Parathyroid adenoma (tissue), 2 donors: ENCODE measurements at regions not wholly inside any gene's neighbourhood (a gene's known extent, or its start where the extent isn't known, plus 50 kb on each side); places are given as distances from the start of the nearest gene placed in this dataset.

ENCODE experiments used
- H2AFZ ChIP-seq: fragments of 300-600 bp; sonication (generic); one replicate; pipeline ENCODE4 v1.7.0; 2017; ENCODE audit warnings: antibody characterized with exemption, mild to moderate bottlenecking
- H3K27ac ChIP-seq: fragments of 300-600 bp; sonication (generic); one replicate; pipeline ENCODE4 v1.7.0; 2017
- H3K27me3 ChIP-seq: fragments of 300-600 bp; sonication (generic); one replicate; pipeline ENCODE4 v1.7.0; 2017; ENCODE audit warnings: low read length; ENCODE audit not compliant: control insufficient read depth, insufficient read depth
- H3K36me3 ChIP-seq: fragments of 300-600 bp; sonication (generic); one replicate; pipeline ENCODE4 v1.7.0; 2017; ENCODE audit warnings: low read length; ENCODE audit not compliant: control insufficient read depth, insufficient read depth
- H3K4me1 ChIP-seq: fragments of 300-600 bp; sonication (generic); one replicate; pipeline ENCODE4 v1.7.0; 2017; ENCODE audit warnings: control low read depth
- H3K4me2 ChIP-seq: fragments of 300-600 bp; sonication (generic); one replicate; pipeline ENCODE4 v1.7.0; 2017; ENCODE audit warnings: low read length
- H3K4me3 ChIP-seq: fragments of 300-600 bp; sonication (generic); one replicate; pipeline ENCODE4 v1.7.0; 2017; ENCODE audit warnings: low read depth, low read length
- H3K79me2 ChIP-seq: fragments of 300-600 bp; sonication (generic); one replicate; pipeline ENCODE4 v1.7.0; 2017; ENCODE audit warnings: control low read depth
- H3K9ac ChIP-seq: fragments of 300-600 bp; sonication (generic); one replicate; pipeline ENCODE4 v1.7.0; 2017; ENCODE audit warnings: mild to moderate bottlenecking
- H3K9me3 ChIP-seq: fragments of 300-600 bp; sonication (generic); one replicate; pipeline ENCODE4 v1.7.0; 2017; ENCODE audit warnings: low read length; ENCODE audit not compliant: control insufficient read depth
- TF ChIP-seq, protein P1 (sequence below): fragments of 300-600 bp; sonication (generic); IDR thresholded peaks from one replicate; pipeline ENCODE4 v1.7.0; 2017; ENCODE audit warnings: antibody characterized with exemption, mild to moderate bottlenecking
- donor health status: primary hyperparathyroidism.

GRCh38 chr1:29517251-29518086 is 281.1 kb downstream of the PTPRU start:
- Histone ChIP-seq H2AFZ (no peak overlapping the region), H3K79me2 (no peaks in the 10 kb centered on the region), H3K4me3 (no peak overlapping the region)

GRCh38 chr1:29516063-29516820 is 279.9 kb downstream of the PTPRU start:
- peaks cover 4% of the 10 kb centered on the region for H3K4me1 ChIP-seq
- H3K4me2 ChIP-seq = no peak overlapping the region
- H3K9ac ChIP-seq = no peak overlapping the region
- H3K79me2 ChIP-seq = no peaks in the 10 kb centered on the region
- H3K4me3 ChIP-seq = no peak overlapping the region
- no peak overlapping the region for H3K27ac ChIP-seq
- no peak overlapping the region for H2AFZ ChIP-seq
- H3K27me3 ChIP-seq = no peaks in the 10 kb centered on the region
- no peaks in the 10 kb centered on the region for H3K9me3 ChIP-seq
- TF ChIP-seq, protein P1, sequence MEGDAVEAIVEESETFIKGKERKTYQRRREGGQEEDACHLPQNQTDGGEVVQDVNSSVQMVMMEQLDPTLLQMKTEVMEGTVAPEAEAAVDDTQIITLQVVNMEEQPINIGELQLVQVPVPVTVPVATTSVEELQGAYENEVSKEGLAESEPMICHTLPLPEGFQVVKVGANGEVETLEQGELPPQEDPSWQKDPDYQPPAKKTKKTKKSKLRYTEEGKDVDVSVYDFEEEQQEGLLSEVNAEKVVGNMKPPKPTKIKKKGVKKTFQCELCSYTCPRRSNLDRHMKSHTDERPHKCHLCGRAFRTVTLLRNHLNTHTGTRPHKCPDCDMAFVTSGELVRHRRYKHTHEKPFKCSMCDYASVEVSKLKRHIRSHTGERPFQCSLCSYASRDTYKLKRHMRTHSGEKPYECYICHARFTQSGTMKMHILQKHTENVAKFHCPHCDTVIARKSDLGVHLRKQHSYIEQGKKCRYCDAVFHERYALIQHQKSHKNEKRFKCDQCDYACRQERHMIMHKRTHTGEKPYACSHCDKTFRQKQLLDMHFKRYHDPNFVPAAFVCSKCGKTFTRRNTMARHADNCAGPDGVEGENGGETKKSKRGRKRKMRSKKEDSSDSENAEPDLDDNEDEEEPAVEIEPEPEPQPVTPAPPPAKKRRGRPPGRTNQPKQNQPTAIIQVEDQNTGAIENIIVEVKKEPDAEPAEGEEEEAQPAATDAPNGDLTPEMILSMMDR = no peak
- no peaks in the 10 kb centered on the region for H3K36me3 ChIP-seq

More at GRCh38 chr1:29517251-29518086, 281.1 kb downstream of the PTPRU start:
- no peak overlapping the region for H3K9ac ChIP-seq
- H3K4me2 ChIP-seq = no peak overlapping the region
- H3K27me3 ChIP-seq = no peaks in the 10 kb centered on the region
- H3K27ac ChIP-seq = no peak overlapping the region
- no peaks in the 10 kb centered on the region for H3K9me3 ChIP-seq
- TF ChIP-seq, protein P1 = no peak
- H3K36me3 ChIP-seq = no peaks in the 10 kb centered on the region
- H3K4me1 ChIP-seq = peaks cover 4% of the 10 kb centered on the region

DNA sequence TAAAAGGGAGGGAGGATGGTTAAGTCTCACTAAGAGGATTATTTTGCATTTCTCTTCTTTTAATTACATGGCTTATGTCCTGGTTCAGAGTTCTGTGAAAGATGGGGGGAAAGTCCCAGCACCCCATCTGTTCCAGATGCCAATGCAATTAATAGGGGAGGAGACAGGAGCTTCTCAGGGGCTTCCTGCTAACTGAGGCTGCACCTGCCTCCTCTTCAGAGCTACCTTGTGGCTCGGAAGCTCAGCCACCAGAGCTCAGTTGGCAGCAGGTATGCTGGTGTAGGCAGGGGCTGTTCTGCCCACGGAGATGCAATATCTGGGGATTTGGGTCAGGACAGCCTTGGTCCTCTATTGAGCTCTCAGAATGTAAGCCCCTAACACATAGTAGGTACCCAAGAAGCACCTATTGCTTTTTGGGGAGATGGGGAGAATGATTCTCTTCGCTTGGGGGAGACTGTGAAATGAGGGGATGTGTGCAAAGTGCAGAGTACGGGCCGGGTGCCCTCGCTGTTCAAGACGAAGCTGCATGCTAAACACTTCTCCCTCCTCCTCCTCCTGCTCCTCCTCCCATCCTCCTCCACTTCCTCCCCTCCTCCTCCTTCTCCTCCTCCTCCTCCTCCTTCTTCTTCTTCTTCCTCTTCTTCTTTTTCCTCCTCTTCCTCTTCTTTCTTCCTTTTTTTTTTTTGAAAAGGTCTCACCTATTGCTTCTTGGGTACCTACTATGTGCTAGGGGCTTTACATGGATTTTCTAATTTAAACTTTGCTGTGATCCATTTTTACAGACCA is 279.0 kb downstream of the PTPRU start:
- Histone ChIP-seq H3K4me2 (no peak overlapping the region), H3K4me1 (peaks cover 3% of the 10 kb centered on the region), H3K27me3 (no peaks in the 10 kb centered on the region)

DNA sequence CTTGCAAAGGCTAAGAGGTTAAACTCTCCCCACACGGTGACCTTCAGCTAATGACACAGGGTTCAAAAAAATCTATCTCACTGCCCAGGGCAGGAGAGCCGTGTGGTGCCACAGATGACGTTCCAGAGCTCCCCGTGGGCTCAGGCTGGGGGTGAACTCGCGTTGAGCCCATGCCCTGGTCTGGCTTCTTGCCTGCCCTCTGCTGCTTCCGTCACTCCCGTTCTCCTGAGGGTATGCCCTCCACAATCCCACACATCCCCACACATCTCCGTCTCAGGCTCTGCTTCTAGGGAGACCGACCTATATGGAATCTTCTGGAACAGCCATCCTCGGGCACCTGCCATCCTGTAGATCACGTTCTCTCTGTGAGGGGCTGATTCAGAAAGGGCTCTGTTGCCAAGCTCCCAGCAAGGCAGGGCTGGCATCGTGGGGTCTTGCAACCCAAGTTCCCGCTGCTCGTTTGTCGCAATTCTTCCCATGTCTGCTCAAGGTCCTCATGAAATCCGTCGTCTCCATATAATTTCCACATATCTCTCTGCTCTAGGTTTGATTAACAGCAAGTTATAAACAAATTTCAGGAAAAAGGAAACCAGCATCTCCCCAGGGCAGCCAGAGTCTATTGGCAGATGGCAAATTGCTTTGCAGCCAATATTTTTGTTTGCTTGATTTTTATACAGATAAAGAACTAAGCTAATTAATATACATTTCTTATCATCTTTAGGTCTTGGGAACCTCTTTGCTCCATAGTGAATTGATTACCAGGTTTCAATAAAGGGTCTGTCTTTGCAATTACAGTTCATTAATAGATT is 278.2 kb downstream of the PTPRU start:
- Histone ChIP-seq H3K9me3 (no peaks in the 10 kb centered on the region), H3K4me1 (no peaks in the 10 kb centered on the region), H3K4me3 (no peak overlapping the region), H2AFZ (no peak overlapping the region), H3K4me2 (no peak overlapping the region), H3K27me3 (no peaks in the 10 kb centered on the region), H3K36me3 (no peaks in the 10 kb centered on the region), H3K9ac (no peak overlapping the region), H3K27ac (no peak overlapping the region), H3K79me2 (no peaks in the 10 kb centered on the region)
- TF ChIP-seq, protein P1 = no peak

More for the DNA sequence above, 279.0 kb downstream of the PTPRU start:
- no peaks in the 10 kb centered on the region for H3K79me2 ChIP-seq
- no peak overlapping the region for H2AFZ ChIP-seq
- no peaks in the 10 kb centered on the region for H3K36me3 ChIP-seq
- no peak overlapping the region for H3K4me3 ChIP-seq
- no peaks in the 10 kb centered on the region for H3K9me3 ChIP-seq
- no peak overlapping the region for H3K27ac ChIP-seq
- TF ChIP-seq, protein P1 = no peak
- H3K9ac ChIP-seq = no peak overlapping the region
